ENCODE measurements at regions not wholly inside any gene's neighbourhood (a gene's known extent, or its start where the extent isn't known, plus 50 kb on each side); places are given as distances from the start of the nearest gene placed in this dataset.
"Not testable (repeated sequence)": the region's sequence is repeated elsewhere in the genome, so short reads cannot be mapped to it uniquely, and the experiment has no call there.

DNA sequence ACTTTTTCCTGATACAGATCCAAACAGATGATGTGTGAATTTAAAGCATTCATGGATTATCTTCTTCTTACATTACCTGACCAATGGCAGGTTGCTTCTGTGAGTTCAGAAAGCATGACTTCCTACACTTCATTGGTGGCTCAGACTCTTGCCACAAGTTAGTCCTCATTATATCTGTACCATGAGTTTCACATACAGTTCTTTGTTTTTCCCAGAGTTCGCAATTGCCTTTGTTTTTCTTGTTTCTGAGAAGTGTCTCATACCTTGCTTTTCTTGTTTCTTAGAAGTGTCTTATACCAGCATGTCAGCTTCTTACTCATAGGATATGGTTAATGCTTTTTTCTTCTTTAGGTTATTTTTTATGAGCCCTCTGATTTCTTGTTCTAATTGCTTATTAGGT lies 133.8 kb upstream of the TLE3 start:
- DNase-seq: no peak
- H3K36me3 ChIP-seq: no peaks in the 10 kb centered on the region
- no peak for TF ChIP-seq EP300 (IDR thresholded peaks at IDR 0.05)
- no peak for TF ChIP-seq POLR2A (IDR thresholded peaks at IDR 0.05)
- TF ChIP-seq, protein P1, sequence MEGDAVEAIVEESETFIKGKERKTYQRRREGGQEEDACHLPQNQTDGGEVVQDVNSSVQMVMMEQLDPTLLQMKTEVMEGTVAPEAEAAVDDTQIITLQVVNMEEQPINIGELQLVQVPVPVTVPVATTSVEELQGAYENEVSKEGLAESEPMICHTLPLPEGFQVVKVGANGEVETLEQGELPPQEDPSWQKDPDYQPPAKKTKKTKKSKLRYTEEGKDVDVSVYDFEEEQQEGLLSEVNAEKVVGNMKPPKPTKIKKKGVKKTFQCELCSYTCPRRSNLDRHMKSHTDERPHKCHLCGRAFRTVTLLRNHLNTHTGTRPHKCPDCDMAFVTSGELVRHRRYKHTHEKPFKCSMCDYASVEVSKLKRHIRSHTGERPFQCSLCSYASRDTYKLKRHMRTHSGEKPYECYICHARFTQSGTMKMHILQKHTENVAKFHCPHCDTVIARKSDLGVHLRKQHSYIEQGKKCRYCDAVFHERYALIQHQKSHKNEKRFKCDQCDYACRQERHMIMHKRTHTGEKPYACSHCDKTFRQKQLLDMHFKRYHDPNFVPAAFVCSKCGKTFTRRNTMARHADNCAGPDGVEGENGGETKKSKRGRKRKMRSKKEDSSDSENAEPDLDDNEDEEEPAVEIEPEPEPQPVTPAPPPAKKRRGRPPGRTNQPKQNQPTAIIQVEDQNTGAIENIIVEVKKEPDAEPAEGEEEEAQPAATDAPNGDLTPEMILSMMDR (IDR thresholded peaks at IDR 0.05): no peak
- no peak overlapping the region for H3K27ac ChIP-seq
- H3K9me3 ChIP-seq: no peaks in the 10 kb centered on the region
- intact Hi-C loops (cut with DNase I): no loop called here
- WGBS, 3 donors: 53 to 98% (median 98%) methylated on average over 1 of the region's 1 CpG
- H3K4me3 ChIP-seq: no peak overlapping the region
- H3K4me1 ChIP-seq (ENCODE audit: insufficient read depth): no peaks in the 10 kb centered on the region
- H3K27me3 ChIP-seq: no peaks in the 10 kb centered on the region

DNA sequence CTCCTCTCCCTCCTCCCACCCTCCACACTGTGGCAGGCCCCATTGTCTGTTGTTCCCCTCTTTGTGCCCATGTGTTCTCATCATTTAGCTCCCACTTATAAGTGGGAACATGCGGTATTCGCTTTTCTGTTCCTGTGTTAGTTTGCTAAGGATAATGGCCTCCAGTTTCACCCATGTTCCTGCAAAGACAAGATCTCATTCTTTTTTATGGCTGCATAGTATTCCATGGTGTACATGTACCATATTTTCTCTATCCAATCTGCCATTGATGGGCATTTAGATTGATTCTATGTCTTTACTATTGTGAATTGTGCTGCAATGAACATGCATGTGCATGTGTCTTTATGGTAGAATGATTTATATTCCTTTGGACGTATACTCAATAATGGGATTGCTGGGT lies 130.2 kb upstream of the TLE3 start:
- H3K9me3 ChIP-seq; DNase-seq; H3K4me1 ChIP-seq (ENCODE audit: insufficient read depth); intact Hi-C loops (cut with DNase I); H3K27ac ChIP-seq; H3K27me3 ChIP-seq; H3K4me3 ChIP-seq; H3K36me3 ChIP-seq: not testable (repeated sequence)
- WGBS, 3 donors: 97 to 98% (median 98%) methylated on average over 3 of the region's 3 CpGs

DNA sequence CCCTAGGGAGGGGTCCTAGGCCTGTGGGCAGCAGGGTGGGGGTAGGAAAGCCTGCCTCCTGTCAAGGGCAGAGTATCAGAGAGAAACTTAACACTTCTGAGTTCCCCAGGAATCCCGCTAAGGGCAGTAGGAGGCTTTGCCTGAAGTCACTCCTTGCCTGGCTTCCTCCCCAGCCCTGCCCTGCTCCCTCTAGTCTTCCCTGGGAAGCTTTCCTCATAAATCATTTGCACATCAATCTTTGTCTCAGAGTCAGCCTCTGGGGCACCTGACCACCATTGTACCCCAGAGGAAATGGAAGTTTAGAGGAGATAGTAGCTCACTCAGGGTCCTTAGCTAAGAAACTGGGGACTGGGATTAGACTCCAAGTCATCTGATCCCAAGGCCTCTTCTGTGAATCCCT lies 129.4 kb upstream of the TLE3 start:
- intact Hi-C loops (cut with DNase I): no loop called here
- Histone ChIP-seq H3K27ac (no peak overlapping the region), H3K27me3 (no peaks in the 10 kb centered on the region), H3K4me1 (ENCODE audit: insufficient read depth) (no peaks in the 10 kb centered on the region), H3K36me3 (no peaks in the 10 kb centered on the region), H3K4me3 (no peak overlapping the region), H3K9me3 (no peaks in the 10 kb centered on the region)
- TF ChIP-seq, protein P1 (IDR thresholded peaks at IDR 0.05): no peak
- TF ChIP-seq POLR2A (IDR thresholded peaks at IDR 0.05): no peak
- TF ChIP-seq EP300 (IDR thresholded peaks at IDR 0.05): no peak
- no peak for DNase-seq
- WGBS, 3 donors: 92 to 100% (median 97%) methylated on average over 1 of the region's 1 CpG

DNA sequence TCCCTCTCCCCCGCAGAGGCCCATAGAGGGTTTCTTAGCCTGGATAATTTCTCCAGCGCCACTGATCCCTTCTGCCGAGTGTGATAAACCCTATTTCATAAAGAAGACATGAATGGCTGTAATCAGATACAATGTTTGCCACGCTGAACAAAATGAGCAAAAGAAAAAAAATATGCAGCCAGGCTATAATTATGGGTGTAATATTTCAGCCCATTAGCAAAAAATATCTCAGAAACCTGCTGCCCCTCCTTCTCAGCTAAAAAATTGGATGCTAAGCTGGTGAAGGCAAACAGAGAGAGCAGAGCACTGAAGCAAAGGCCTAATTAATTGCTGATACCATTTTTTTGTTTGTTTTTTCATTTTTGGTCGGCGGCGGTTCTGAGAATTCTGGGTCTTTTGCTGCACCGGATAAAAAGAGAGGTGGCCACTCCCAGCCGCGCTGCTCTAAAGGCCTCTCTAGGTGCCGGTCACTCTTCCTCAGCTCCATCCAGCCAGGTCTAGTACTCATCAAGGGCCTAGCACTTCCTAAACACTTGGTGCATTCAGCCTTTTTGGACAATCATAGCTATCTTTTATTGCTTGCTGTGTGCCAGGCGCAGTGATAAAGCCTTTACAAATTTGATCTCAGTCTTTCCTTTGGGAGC lies 128.7 kb upstream of the TLE3 start:
- no peaks in the 10 kb centered on the region for H3K4me1 ChIP-seq (ENCODE audit: insufficient read depth)
- H3K27me3 ChIP-seq: no peaks in the 10 kb centered on the region
- WGBS, 3 donors: 87 to 92% (median 91%) methylated on average over 12 of the region's 12 CpGs
- H3K36me3 ChIP-seq: no peaks in the 10 kb centered on the region
- no peak overlapping the region for H3K27ac ChIP-seq
- H3K9me3 ChIP-seq: no peaks in the 10 kb centered on the region
- no peak for TF ChIP-seq POLR2A (IDR thresholded peaks at IDR 0.05)
- TF ChIP-seq, protein P1 (IDR thresholded peaks at IDR 0.05): no peak
- intact Hi-C loops (cut with DNase I): no loop called here
- no peak overlapping the region for H3K4me3 ChIP-seq
- DNase-seq: no peak

DNA sequence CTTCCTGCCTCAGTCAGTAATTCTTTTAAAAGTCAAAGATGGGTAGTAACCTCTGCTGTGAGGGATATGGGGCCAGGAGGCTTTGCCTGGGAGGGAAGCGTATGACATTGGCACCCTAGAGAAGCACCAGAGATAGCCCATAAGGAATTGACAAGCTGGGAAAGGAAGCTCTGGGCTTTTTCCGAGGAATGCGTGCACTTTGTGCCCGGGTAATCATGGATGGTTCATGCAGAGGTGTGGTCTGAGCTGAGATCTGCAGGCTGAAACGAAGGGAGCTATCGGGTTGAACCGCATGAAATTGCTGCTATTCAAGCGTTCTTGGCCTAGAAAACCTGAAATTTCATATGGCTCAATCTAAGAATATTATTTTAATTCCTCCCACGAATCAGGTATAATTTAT lies 127.7 kb upstream of the TLE3 start:
- Histone ChIP-seq H3K27me3 (no peaks in the 10 kb centered on the region), H3K4me1 (ENCODE audit: insufficient read depth) (no peaks in the 10 kb centered on the region), H3K9me3 (no peaks in the 10 kb centered on the region), H3K36me3 (no peaks in the 10 kb centered on the region), H3K27ac (no peak overlapping the region), H3K4me3 (no peak overlapping the region)
- TF ChIP-seq POLR2A (IDR thresholded peaks at IDR 0.05): no peak
- TF ChIP-seq EP300 (IDR thresholded peaks at IDR 0.05): no peak
- 86 to 94% (median 91%) methylated on average over 9 of the region's 9 CpGs for WGBS, 3 donors
- intact Hi-C loops (cut with DNase I): no loop called here
- DNase-seq: no peak
